ENCODE measurements at regions not wholly inside any gene's neighbourhood (a gene's known extent, or its start where the extent isn't known, plus 50 kb on each side); places are given as distances from the start of the nearest gene placed in this dataset.

DNA sequence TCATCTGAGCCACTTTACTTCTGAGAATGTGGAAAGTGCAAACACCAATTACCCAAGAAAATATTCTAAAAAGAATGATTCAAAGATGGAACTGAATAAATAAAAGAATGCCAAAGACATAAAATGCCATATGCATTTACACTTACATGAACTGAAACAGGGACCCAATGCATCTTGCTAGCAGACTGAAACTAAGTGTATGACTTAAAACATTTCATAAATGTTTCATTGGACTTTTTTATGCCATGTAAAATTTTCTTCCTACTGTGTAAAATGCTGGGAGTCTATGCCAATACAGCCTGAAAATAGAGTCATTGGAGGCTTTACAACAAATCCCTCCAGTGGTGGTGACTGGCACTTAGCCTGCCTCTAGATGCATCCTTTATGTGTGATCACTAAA is 735.1 kb upstream of the CCDC54 start:
- ATAC-seq (ENCODE audit: insufficient number of reproducible peaks, low FRiP score, low read depth), result no peak
- Histone ChIP-seq H3K4me1 (ENCODE audit: control insufficient read depth in 1 of 2, low read depth in 2 of 2) (no peaks in the 10 kb centered on the region), H3K36me3 (no peaks in the 10 kb centered on the region), H3K9me3 (no peaks in the 10 kb centered on the region), H3K4me3 (no peak overlapping the region), H3K27ac (no peak overlapping the region), H3K27me3 (replicated peaks; ENCODE audit: insufficient read depth) (no peaks in the 10 kb centered on the region)
- no peak for TF ChIP-seq CTCF (IDR thresholded peaks at IDR 0.05)
- DNase-seq (ENCODE audit: low spot score), result no peak

DNA sequence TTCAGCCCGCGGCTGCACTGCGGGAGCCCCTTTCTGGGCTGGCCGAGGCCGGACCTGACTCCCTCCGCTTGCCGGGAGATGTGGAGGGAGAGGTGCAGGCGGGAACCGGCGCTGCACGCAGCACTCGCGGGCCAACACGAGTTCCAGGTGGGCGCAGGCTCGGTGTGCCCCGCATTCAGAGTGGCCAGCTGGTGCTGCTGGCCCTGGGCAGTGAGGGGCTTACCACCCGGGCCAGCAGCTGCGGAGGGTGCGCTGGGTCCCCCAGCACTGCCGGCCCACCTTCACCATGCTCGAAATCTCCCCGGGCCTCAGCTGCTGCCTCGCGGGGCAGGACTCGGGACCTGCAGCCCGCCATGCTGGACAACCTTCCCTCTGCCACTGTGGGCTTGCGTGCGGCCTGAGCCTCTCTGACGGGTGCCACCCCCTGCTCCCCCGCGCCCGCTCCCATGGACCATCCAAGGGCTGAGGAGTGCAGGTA is 733.5 kb upstream of the CCDC54 start:
- no peak for TF ChIP-seq CTCF (IDR thresholded peaks at IDR 0.05)
- H3K4me1 ChIP-seq (ENCODE audit: control insufficient read depth in 1 of 2, low read depth in 2 of 2), result no peaks in the 10 kb centered on the region
- ATAC-seq (ENCODE audit: insufficient number of reproducible peaks, low FRiP score, low read depth), result no peak
- no peaks in the 10 kb centered on the region for H3K36me3 ChIP-seq
- no peaks in the 10 kb centered on the region for H3K9me3 ChIP-seq
- H3K4me3 ChIP-seq, result no peak overlapping the region
- no peaks in the 10 kb centered on the region for H3K27me3 ChIP-seq (replicated peaks; ENCODE audit: insufficient read depth)
- H3K27ac ChIP-seq, result no peak overlapping the region
- DNase-seq (ENCODE audit: low spot score), result no peak

- no peak for ATAC-seq (ENCODE audit: insufficient number of reproducible peaks, low FRiP score, low read depth)
- H3K4me1 ChIP-seq (ENCODE audit: control insufficient read depth in 1 of 2, low read depth in 2 of 2), result no peaks in the 10 kb centered on the region
- TF ChIP-seq CTCF (IDR thresholded peaks at IDR 0.05), result no peak
Observed at GRCh38 chr3:106673926-106674569, 703.2 kb upstream of the CCDC54 start.

GRCh38 chr3:106675451-106675850 is 701.8 kb upstream of the CCDC54 start:
- DNase-seq (ENCODE audit: low spot score) (no peak), ATAC-seq (ENCODE audit: insufficient number of reproducible peaks, low FRiP score, low read depth) (no peak)
- no peaks in the 10 kb centered on the region for H3K27me3 ChIP-seq (replicated peaks; ENCODE audit: insufficient read depth)
- no peak for TF ChIP-seq CTCF (IDR thresholded peaks at IDR 0.05)
- no peak overlapping the region for H3K27ac ChIP-seq
- H3K9me3 ChIP-seq, result no peaks in the 10 kb centered on the region
- H3K4me3 ChIP-seq, result no peak overlapping the region
- H3K36me3 ChIP-seq, result no peaks in the 10 kb centered on the region
- no peaks in the 10 kb centered on the region for H3K4me1 ChIP-seq (ENCODE audit: control insufficient read depth in 1 of 2, low read depth in 2 of 2)

More at GRCh38 chr3:106673926-106674569, 703.2 kb upstream of the CCDC54 start:
- DNase-seq (ENCODE audit: low spot score), result no peak
- no peaks in the 10 kb centered on the region for H3K27me3 ChIP-seq (replicated peaks; ENCODE audit: insufficient read depth)
- H3K9me3 ChIP-seq, result no peaks in the 10 kb centered on the region
- H3K4me3 ChIP-seq, result no peak overlapping the region
- H3K36me3 ChIP-seq, result no peaks in the 10 kb centered on the region
- H3K27ac ChIP-seq, result no peak overlapping the region

DNA sequence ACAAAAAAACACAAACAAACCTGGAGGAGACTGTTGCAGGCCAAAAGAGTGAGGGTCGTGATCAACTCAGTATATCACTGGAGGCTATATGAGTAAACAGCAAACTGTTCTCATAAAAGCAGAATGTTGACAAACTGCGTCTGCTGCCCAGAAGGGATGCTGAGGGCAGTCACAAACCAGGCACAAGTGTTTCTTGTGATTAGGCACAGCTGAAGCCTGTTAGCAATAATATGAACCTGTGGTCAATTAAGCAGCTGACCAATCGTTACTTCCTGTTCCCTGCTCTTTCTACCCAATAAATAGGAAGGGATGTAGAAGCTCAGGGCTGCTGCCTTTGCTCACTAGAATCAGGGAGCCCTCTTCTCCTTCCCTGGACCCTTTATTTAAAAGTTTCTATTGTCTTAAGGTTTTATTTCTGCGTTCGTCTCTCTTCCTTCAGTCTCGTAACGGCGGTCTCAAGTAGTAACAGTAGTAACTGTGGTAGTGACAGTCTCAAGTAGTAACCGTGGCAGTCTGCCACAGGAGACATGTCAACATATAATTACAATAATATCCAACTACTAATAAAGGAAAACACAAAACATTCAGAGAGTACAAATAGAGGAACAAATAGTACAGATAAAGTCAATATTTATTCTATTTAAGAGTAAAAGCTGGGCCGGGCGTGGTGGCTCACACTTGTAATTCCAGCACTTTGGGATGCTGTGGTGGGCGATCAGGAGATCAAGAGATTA is 698.4 kb upstream of the CCDC54 start:
- ATAC-seq (ENCODE audit: insufficient number of reproducible peaks, low FRiP score, low read depth) (no peak), DNase-seq (ENCODE audit: low spot score) (no peak)
- TF ChIP-seq CTCF (IDR thresholded peaks at IDR 0.05), result no peak
- no peak overlapping the region for H3K4me3 ChIP-seq
- no peaks in the 10 kb centered on the region for H3K4me1 ChIP-seq (ENCODE audit: control insufficient read depth in 1 of 2, low read depth in 2 of 2)
- no peak overlapping the region for H3K27ac ChIP-seq
- H3K36me3 ChIP-seq, result no peaks in the 10 kb centered on the region
- no peaks in the 10 kb centered on the region for H3K27me3 ChIP-seq (replicated peaks; ENCODE audit: insufficient read depth)
- no peaks in the 10 kb centered on the region for H3K9me3 ChIP-seq
